ENCODE measurements at regions not wholly inside any gene's neighbourhood (a gene's known extent, or its start where the extent isn't known, plus 50 kb on each side); places are given as distances from the start of the nearest gene placed in this dataset.

DNA sequence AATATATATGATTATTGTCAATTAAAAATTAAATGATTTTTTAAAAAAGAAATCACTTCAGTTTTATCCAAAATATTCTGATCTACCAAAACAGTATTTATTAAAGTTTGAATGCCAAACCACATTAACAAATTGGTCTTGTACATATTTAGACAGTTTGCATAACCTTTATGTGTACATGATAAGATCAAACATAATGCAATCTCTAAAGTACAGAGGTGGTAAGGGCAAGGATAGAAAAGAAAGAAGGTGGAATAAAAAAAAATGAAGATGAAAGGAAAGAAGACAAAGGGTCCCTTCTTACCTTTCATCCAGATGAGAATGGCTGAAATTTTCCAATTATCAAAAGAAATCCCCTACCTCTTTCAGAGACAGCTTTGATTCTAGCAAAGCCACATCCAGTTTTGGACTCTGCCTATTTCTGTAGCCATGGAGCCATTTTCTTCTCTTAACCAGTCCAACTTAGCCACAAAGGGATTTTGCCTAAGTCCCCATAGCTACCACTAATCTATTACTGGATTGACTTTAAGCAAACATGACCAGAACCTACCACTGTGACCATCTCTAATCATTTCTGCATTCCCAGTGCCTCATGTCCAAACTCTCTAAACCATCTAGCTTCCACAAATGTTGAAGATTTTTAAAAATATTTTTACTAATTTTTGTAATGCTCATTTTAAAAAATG is 133.3 kb upstream of the TRPM3 start:
- TF ChIP-seq EZH2 (IDR thresholded peaks at IDR 0.05; ENCODE audit: borderline replicate concordance) (no peak), CTCF (IDR thresholded peaks at IDR 0.05; ENCODE audit: poor library complexity) (no peak)

Measured in hepatocyte (in vitro differentiated cells).